RPMI7951 (cell line): ENCODE measurements at regions not wholly inside any gene's neighbourhood (a gene's known extent, or its start where the extent isn't known, plus 50 kb on each side); places are given as distances from the start of the nearest gene placed in this dataset.

Source experiments
- DNase-seq: peaks from one replicate; pipeline ENCODE4 v3.0.0-alpha.2; 2012; ENCODE audit warnings: low read depth

GRCh38 chr17:27391427-27391826, 64.8 kb upstream of the KSR1 start:
- no peak for DNase-seq

DNA sequence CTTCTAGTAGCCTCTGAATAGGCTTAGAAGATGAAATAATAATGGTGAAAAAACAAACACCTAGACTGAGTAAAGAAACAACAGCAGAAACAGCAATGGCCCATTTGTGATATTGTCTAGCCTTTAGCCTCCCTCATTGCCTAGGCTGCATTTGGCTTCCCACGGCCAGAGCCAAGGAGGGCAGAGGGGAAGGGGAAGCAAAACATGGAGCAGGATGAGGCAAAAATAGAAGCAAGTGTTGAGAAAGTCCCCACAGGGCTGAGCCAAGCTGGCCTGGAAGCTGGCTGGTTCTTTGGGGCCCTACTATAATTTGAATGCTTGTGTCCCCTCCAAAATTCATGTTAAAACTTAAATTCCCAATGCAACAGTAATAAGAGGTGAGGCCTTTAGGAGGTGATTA, 60.2 kb upstream of the KSR1 start:
- no peak for DNase-seq

GRCh38 chr17:27396941-27397340, 59.3 kb upstream of the KSR1 start:
- DNase-seq: peak; percentile 74

DNA sequence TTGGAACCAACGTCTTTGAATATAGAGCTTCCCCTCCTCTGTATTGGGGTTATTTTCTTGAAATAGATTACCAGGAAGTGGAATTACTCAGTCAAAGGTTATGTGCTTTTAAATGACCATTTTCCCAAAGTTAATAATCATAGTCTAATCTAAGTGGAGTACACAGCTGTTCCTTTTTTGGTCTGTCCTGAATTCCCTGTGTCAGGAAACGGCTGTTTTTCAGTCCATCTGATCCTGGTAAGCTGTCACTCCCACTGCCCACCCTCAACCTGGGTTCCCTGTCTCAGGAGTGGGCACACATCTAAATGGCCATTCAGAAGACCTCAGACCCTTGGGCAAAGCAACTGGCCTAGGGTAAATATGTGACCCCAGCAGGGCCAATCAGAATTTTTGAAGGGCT, 57.6 kb upstream of the KSR1 start:
- no peak for DNase-seq

- no peak for DNase-seq
These were observed 55.3 kb upstream of the KSR1 start for GRCh38 chr17:27400991-27401390.

- DNase-seq: no peak
These were observed 53.3 kb upstream of the KSR1 start for GRCh38 chr17:27402943-27403342.

GRCh38 chr17:27403480-27404005, 52.7 kb upstream of the KSR1 start:
- DNase-seq: no peak

DNA sequence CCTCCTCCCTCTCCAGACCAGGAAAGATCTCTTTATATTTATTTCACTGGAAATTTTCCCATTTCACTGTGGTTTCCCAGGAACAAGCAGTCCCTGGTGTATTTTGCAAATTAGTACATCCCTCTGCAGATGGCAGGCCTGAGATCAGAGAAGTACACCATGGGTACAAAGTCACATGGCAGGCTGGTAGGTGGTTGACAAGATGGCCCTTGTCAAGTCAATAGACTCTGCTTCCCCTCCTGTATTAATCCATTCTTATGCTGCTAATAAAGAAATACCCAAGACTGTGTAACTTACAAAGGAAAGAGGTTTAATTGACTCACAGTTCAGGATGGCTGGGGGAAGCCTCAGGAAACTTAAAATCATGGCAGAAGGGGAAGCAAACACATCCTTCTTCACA, 51.6 kb upstream of the KSR1 start:
- no peak for DNase-seq
